ENCODE measurements at regions not wholly inside any gene's neighbourhood (a gene's known extent, or its start where the extent isn't known, plus 50 kb on each side); places are given as distances from the start of the nearest gene placed in this dataset.

- TF ChIP-seq, protein P1, sequence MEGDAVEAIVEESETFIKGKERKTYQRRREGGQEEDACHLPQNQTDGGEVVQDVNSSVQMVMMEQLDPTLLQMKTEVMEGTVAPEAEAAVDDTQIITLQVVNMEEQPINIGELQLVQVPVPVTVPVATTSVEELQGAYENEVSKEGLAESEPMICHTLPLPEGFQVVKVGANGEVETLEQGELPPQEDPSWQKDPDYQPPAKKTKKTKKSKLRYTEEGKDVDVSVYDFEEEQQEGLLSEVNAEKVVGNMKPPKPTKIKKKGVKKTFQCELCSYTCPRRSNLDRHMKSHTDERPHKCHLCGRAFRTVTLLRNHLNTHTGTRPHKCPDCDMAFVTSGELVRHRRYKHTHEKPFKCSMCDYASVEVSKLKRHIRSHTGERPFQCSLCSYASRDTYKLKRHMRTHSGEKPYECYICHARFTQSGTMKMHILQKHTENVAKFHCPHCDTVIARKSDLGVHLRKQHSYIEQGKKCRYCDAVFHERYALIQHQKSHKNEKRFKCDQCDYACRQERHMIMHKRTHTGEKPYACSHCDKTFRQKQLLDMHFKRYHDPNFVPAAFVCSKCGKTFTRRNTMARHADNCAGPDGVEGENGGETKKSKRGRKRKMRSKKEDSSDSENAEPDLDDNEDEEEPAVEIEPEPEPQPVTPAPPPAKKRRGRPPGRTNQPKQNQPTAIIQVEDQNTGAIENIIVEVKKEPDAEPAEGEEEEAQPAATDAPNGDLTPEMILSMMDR (conservative IDR thresholded peaks at IDR 0.05), result no peak
- no peak for TF ChIP-seq ZFX (IDR thresholded peaks at IDR 0.05)
These were observed 285.9 kb upstream of the EMCN start for GRCh38 chr4:100803751-100804150.
